HCT116 (cell line): ENCODE measurements at regions not wholly inside any gene's neighbourhood (a gene's known extent, or its start where the extent isn't known, plus 50 kb on each side); places are given as distances from the start of the nearest gene placed in this dataset.
A peak's percentile ranks its signal among the peaks of the same experiment; 100 is the strongest.

Source experiments
- ATAC-seq: fragments of 200-7000 bp; cut with Tn5 transposase; 2 replicates; pipeline ENCODE4 v1.9.1; 2020; ENCODE audit warnings: mild to moderate bottlenecking, moderate library complexity
- BruUV-seq: library from RNA; stranded (reverse); fragments of 400-500 nt; replicated peaks from 2 replicates; lab custom pipeline; 2021; lab: Mats Ljungman, UMichigan
- CTCF ChIA-PET: fragments of 300-600 bp; sonication (Branson Sonifier 250); formaldehyde crosslinking; loops from one replicate; lab custom pipeline; 2021; ENCODE audit warnings: antibody characterized with exemption; lab: Charles Lee
- POLR2A ChIA-PET: fragments of 300-600, 350-600 bp; sonication (Branson Sonifier 250); formaldehyde crosslinking; loops from one replicate; lab custom pipeline; 2021; ENCODE audit warnings: antibody characterized with exemption; lab: Charles Lee
- RAD21 ChIA-PET, 2 experiments: fragments of 300-600 bp; sonication (Branson Sonifier 250); formaldehyde crosslinking; loops; one replicate each; lab custom pipeline; 2023; ENCODE audit warnings: low total read pairs in 2 of 2; ENCODE audit not compliant: uncharacterized antibody in 2 of 2, unreplicated experiment in 2 of 2, low non-redundant PET in 1 of 2; lab: Charles Lee
- DNase-seq: peaks from one replicate; pipeline ENCODE4 v3.0.0-alpha.2; 2010; ENCODE audit warnings: low read depth, low spot score
- H2AFZ ChIP-seq: fragments of 200-600 bp; shearing (Covaris generic), sonication (generic); 2 replicates; pipeline ENCODE4 v1.6.1; 2017; ENCODE audit warnings: low read depth, mixed run types, mixed read lengths, antibody characterized with exemption, low read length; ENCODE audit not compliant: poor library complexity, severe bottlenecking
- H3K27ac ChIP-seq: 2 replicates; pipeline ENCODE4 v1.5.1; 2012; ENCODE audit warnings: low read depth, low read length
- H3K27me3 ChIP-seq: fragments of 200-600 bp; sonication (generic); 2 replicates; pipeline ENCODE4 v1.6.1; 2016; ENCODE audit warnings: mixed run types, low read length, mixed read lengths; ENCODE audit not compliant: insufficient read depth
- H3K36me3 ChIP-seq, 2 experiments: fragments of 200-500 bp in 1 of 2; fragments of 200-600 bp in 1 of 2; sonication (Bioruptor generic) in 1 of 2; sonication (generic) in 1 of 2; 2 replicates each; pipeline versions ENCODE4 v1.5.1 to v1.6.1; 2014 to 2016; ENCODE audit warnings: low read length in 2 of 2, inconsistent platforms in 1 of 2, mixed read lengths in 1 of 2, mixed run types in 1 of 2; ENCODE audit not compliant: insufficient read depth in 2 of 2, control insufficient read depth in 1 of 2
- H3K4me1 ChIP-seq, 2 experiments: fragments of 200-600 bp in 1 of 2; sonication (generic) in 1 of 2; 2 replicates each; pipeline versions ENCODE4 v1.5.1 to v1.6.1; 2012 to 2017; ENCODE audit warnings: low read length in 2 of 2, inconsistent platforms in 1 of 2, mild to moderate bottlenecking in 1 of 2, mixed read lengths in 1 of 2, mixed run types in 1 of 2, moderate library complexity in 1 of 2; ENCODE audit not compliant: insufficient read depth in 2 of 2, control insufficient read depth in 1 of 2
- H3K4me2 ChIP-seq: fragments of 200-600 bp; sonication (generic); 2 replicates; pipeline ENCODE4 v1.6.1; 2017; ENCODE audit warnings: mixed run types, low read length, mixed read lengths
- H3K4me3 ChIP-seq, 2 experiments: fragments of 200-600 bp in 1 of 2; sonication (generic) in 1 of 2; replicated peaks in 1 of 2; 2 replicates each; pipeline ENCODE4 v1.5.1; 2011 to 2016; ENCODE audit warnings: low read length in 2 of 2, control low read depth in 1 of 2, low read depth in 1 of 2, mild to moderate bottlenecking in 1 of 2, mixed read lengths in 1 of 2, mixed run types in 1 of 2
- H3K79me2 ChIP-seq: fragments of 200-600 bp; sonication (generic); 2 replicates; pipeline ENCODE4 v1.6.1; 2017; ENCODE audit warnings: mild to moderate bottlenecking, mixed run types, low read length, moderate library complexity, mixed read lengths; ENCODE audit not compliant: insufficient read depth
- H3K9ac ChIP-seq: fragments of 200-600 bp; sonication (generic); 2 replicates; pipeline ENCODE4 v1.6.1; 2016; ENCODE audit warnings: low read length, mixed read lengths
- H3K9me2 ChIP-seq: fragments of 200-600 bp; sonication (generic), shearing (Covaris generic); 2 replicates; pipeline ENCODE4 v1.6.1; 2017; ENCODE audit warnings: mixed run types, mild to moderate bottlenecking, moderate library complexity; ENCODE audit not compliant: insufficient read depth
- H3K9me3 ChIP-seq, 2 experiments: fragments of 200-500 bp in 1 of 2; fragments of 200-600 bp in 1 of 2; sonication (Bioruptor generic) in 1 of 2; sonication (generic) in 1 of 2; 2 replicates each; pipeline ENCODE4 v1.6.1; 2014 to 2017; ENCODE audit warnings: low read length in 2 of 2, mixed read lengths in 2 of 2, inconsistent platforms in 1 of 2, low read depth in 1 of 2, mild to moderate bottlenecking in 1 of 2, mixed run types in 1 of 2, moderate library complexity in 1 of 2; ENCODE audit not compliant: control insufficient read depth in 1 of 2, insufficient read depth in 1 of 2
- H4K20me1 ChIP-seq: fragments of 200-600 bp; sonication (generic), shearing (Covaris generic); 2 replicates; pipeline ENCODE4 v1.6.1; 2017; ENCODE audit warnings: mixed run types, mild to moderate bottlenecking, moderate library complexity; ENCODE audit not compliant: insufficient read depth
- CEBPB ChIP-seq: IDR thresholded peaks from 2 replicates; pipeline ENCODE4 v1.6.1; 2012; ENCODE audit warnings: low read depth
- EZH2 ChIP-seq: fragments of 200-600 bp; sonication (generic); IDR thresholded peaks from 2 replicates; pipeline ENCODE4 v1.6.1; 2017; ENCODE audit warnings: antibody characterized with exemption, mixed run types
- EZH2phosphoT487 ChIP-seq: fragments of 200-600 bp; IDR thresholded peaks from 2 replicates; pipeline ENCODE4 v1.6.1; 2018; ENCODE audit warnings: antibody characterized with exemption, borderline replicate concordance
- JUND ChIP-seq: IDR thresholded peaks from 2 replicates; pipeline ENCODE4 v1.6.1; 2012
- MAX ChIP-seq: IDR thresholded peaks from 2 replicates; pipeline ENCODE4 v1.6.1; 2012
- POLR2A ChIP-seq: IDR thresholded peaks from 2 replicates; pipeline ENCODE4 v1.7.0; 2011; ENCODE audit warnings: borderline replicate concordance; ENCODE audit not compliant: insufficient read depth, insufficient read length; ENCODE audit errors: extremely low read depth
- SIN3A ChIP-seq: IDR thresholded peaks from 2 replicates; pipeline ENCODE4 v1.6.1; 2012; ENCODE audit warnings: low read depth
- SP1 ChIP-seq: IDR thresholded peaks from 2 replicates; pipeline ENCODE4 v1.6.1; 2012; ENCODE audit warnings: low read depth
- TCF7L2 ChIP-seq: IDR thresholded peaks from 2 replicates; pipeline ENCODE4 v1.7.0; 2011; ENCODE audit warnings: borderline replicate concordance, inconsistent platforms; ENCODE audit not compliant: insufficient read depth, insufficient read length; ENCODE audit errors: extremely low read depth
- ZFX ChIP-seq: fragments of 450-650 bp; IDR thresholded peaks from 2 replicates; pipeline ENCODE4 v1.6.1; 2017
- intact Hi-C: fragments of 100-400 bp; cut with micrococcal nuclease; formaldehyde crosslinking; loops from 2 replicates; pipeline ENCODE4 v1.10.0; 2022
- TF ChIP-seq, protein P1 (sequence below), 3 experiments: fragments of 200-600 bp in 1 of 3; sonication (generic) in 1 of 3; IDR thresholded peaks in 2 of 3; conservative IDR thresholded peaks in 1 of 3; 2 replicates each; pipeline ENCODE4 v1.5.1; 2012 to 2017; ENCODE audit warnings: low read depth in 2 of 3, low read length in 2 of 3, antibody characterized with exemption in 1 of 3, borderline replicate concordance in 1 of 3, control low read depth in 1 of 3, mild to moderate bottlenecking in 1 of 3, mixed read lengths in 1 of 3, mixed run types in 1 of 3, moderate library complexity in 1 of 3; ENCODE audit not compliant: insufficient read depth in 1 of 3

DNA sequence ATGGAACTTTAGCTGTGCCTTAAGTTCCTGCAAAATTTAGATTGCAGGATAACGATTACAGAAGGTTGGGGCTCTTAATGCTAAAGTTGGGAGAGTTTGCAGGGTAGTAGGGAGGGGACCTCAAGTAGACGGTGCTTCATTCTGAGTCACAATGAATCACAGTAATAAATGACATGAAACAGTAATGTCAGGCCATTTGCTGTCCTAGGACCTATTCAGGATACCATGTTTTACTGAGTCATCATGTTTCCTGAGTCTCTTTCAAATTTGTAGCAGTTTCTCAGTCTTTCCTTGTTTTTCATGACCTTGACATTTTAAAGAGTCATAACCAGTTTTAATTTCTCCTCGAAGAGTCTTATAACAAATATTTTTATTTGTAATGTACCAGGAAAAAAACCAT lies 406.9 kb upstream of the MAP3K7 start:
- H3K9ac ChIP-seq: no peak overlapping the region
- intact Hi-C loops: no loop called here
- H3K4me3 ChIP-seq: no peak overlapping the region
- H3K36me3 ChIP-seq: no peaks in the 10 kb centered on the region
- RAD21 ChIA-PET: no interaction called here
- BruUV-seq: no TSS peak
- H2AFZ ChIP-seq: no peak overlapping the region
- no peak for DNase-seq
- H3K79me2 ChIP-seq: no peaks in the 10 kb centered on the region
- H3K9me3 ChIP-seq: no peaks in the 10 kb centered on the region
- TF ChIP-seq SP1: 0 out of 2 replicates have a peak, but pooled peaks have one; percentile 11
- TF ChIP-seq EZH2: no peak
- peak; percentile 66 for TF ChIP-seq TCF7L2
- H3K4me1 ChIP-seq: no peaks in the 10 kb centered on the region
- H3K4me2 ChIP-seq: no peak overlapping the region
- no peaks in the 10 kb centered on the region for H3K9me2 ChIP-seq
- POLR2A ChIA-PET: no interaction called here
- no peak overlapping the region for H3K27ac ChIP-seq
- H3K27me3 ChIP-seq: no peaks in the 10 kb centered on the region
- CTCF ChIA-PET: no interaction called here
- no peak for ATAC-seq
- H4K20me1 ChIP-seq: no peaks in the 10 kb centered on the region

DNA sequence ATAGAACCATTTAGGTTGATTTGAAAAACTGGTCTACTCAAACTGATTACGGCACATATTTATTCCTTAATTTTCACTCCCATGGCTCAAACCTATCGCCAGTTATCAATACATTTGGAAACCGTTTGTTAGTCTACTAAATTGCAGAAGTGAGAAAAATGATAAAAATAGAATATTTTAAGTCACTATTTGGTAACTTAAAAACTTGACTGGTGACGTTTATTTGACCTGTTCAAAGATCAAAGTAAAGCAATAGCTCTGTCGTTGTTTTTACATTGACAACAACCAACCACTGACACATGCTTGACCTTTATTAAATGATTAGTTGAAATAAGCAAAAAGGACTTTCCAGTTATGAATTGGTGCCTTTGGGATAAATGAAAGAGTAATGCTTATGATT lies 402.9 kb upstream of the MAP3K7 start:
- TF ChIP-seq CEBPB: no peak
- TF ChIP-seq MAX: no peak
- TF ChIP-seq SIN3A: no peak
- TF ChIP-seq EZH2: no peak
- TF ChIP-seq EZH2phosphoT487: no peak
- TF ChIP-seq ZFX: no peak
- TF ChIP-seq, protein P1, sequence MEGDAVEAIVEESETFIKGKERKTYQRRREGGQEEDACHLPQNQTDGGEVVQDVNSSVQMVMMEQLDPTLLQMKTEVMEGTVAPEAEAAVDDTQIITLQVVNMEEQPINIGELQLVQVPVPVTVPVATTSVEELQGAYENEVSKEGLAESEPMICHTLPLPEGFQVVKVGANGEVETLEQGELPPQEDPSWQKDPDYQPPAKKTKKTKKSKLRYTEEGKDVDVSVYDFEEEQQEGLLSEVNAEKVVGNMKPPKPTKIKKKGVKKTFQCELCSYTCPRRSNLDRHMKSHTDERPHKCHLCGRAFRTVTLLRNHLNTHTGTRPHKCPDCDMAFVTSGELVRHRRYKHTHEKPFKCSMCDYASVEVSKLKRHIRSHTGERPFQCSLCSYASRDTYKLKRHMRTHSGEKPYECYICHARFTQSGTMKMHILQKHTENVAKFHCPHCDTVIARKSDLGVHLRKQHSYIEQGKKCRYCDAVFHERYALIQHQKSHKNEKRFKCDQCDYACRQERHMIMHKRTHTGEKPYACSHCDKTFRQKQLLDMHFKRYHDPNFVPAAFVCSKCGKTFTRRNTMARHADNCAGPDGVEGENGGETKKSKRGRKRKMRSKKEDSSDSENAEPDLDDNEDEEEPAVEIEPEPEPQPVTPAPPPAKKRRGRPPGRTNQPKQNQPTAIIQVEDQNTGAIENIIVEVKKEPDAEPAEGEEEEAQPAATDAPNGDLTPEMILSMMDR (IDR thresholded peaks at IDR 0.05 in 2 of 3, conservative IDR thresholded peaks at IDR 0.05 in 1 of 3; ENCODE audit: borderline replicate concordance in 1 of 3, insufficient read depth in 1 of 3, low read depth in 2 of 3, low read length in 2 of 3): no peak
- TF ChIP-seq POLR2A: no peak
- TF ChIP-seq JUND: no peak
- CTCF ChIA-PET: no interaction called here
- H3K27ac ChIP-seq: no peak overlapping the region
- no peaks in the 10 kb centered on the region for H3K36me3 ChIP-seq
- no peaks in the 10 kb centered on the region for H3K9me3 ChIP-seq
- POLR2A ChIA-PET: no interaction called here
- H4K20me1 ChIP-seq: no peaks in the 10 kb centered on the region
- no peaks in the 10 kb centered on the region for H3K9me2 ChIP-seq
- H3K27me3 ChIP-seq: no peaks in the 10 kb centered on the region
- H3K4me2 ChIP-seq: no peak overlapping the region
- H2AFZ ChIP-seq: no peak overlapping the region
- RAD21 ChIA-PET: no interaction called here
- BruUV-seq: no TSS peak
- ATAC-seq (no peak), DNase-seq (no peak)
- H3K4me3 ChIP-seq: no peak overlapping the region
- H3K79me2 ChIP-seq: no peaks in the 10 kb centered on the region
- H3K9ac ChIP-seq: no peak overlapping the region
- no peaks in the 10 kb centered on the region for H3K4me1 ChIP-seq
- intact Hi-C loops: no loop called here
